HG02938 (cell line): ENCODE measurements at regions not wholly inside any gene's neighbourhood (a gene's known extent, or its start where the extent isn't known, plus 50 kb on each side); places are given as distances from the start of the nearest gene placed in this dataset.

ENCODE experiments used
- ATAC-seq: cut with Tn5 transposase; IDR thresholded peaks from one replicate; pipeline ENCODE4 v1.9.1; 2021; ENCODE audit warnings: mild to moderate bottlenecking, moderate library complexity; ENCODE audit not compliant: unreplicated experiment

DNA sequence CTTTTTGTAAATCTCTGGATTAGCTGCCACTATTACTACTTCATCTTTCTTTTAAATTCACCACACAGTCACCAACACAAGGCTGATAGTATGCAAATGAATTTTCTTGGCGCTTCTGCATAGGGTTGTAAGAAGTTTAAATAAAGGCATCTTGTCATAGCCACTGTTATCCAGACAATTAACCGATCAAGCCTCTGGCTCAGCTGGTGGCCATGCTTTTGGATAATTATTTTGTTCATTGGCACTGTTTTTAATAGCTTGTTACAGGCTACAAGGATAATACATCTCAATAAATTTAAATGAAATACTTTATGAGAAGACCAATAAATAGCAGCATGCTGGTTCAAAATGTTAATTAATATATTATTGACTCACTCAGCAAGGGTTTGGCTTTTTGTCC is 1261.0 kb downstream of the FAM181B start:
- ATAC-seq, result no peak

DNA sequence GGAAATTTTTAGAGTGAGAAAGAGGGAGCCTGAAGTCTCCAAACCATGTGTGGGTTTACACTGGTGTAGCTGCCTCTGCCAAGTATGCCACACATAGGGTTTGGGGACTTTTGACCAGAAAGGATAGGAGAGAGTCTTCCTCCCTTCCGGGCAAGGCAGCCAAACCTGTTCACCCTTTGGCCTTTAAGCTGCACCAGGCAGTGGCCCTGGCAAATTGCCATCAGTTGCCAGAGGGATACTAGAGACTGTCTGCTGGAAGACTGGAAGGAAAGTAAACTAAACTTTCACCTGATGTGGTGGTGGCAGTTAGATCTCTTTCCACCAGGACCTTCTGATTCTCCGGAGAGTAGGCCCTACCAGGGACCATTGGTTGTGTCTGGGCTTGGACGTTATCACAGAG is 1263.2 kb downstream of the FAM181B start:
- ATAC-seq, result no peak

DNA sequence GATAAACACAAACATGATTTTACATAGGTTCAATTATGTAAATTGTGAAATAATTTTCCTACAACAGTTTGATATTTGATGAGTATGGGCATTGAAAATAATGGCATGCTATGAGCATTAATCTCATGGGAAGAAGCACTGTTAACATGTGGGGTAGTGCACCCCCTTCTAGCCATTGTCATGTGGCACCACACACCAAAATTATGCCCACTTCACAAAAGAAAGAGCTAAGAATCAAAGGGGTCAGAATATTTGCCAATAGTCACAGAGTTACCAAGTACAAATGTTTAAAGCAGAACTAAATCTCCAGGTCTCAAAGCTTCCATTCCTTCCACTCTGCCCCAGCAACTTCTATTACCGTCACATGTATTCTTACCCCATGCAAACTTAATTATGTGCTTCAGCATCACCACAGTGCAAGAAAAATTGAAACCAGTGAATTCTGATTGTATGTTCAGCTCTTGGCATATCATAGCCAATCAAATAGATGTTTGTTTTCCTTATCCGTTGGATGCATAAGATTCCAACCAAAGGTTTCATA is 1273.8 kb downstream of the FAM181B start:
- ATAC-seq, result no peak

DNA sequence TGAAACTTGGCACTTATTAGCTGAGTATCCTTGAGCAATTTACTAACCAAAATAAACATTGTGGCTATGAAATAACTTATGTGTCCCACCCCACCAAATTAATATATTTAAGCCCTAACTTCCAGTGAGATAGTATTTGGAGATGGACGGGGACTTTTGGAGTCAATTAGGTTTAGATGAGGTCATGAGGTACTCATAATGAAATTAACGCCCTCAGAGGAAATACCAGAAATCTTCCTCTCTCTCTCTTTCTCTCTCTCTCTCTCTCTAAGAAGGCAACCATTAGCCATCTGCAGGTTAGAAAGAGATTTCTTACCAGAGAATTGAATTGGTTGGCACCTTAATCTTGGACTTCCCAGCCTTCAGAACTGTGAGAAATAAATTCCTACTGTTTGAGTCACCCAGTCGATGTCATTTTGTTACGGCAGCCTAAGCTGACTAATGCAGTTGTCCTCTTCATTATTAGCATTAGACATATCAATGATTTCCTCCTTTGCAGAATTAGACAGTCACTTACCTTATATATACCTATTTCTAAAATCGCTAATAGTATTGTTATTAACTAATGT is 1284.0 kb downstream of the FAM181B start:
- ATAC-seq, result no peak

DNA sequence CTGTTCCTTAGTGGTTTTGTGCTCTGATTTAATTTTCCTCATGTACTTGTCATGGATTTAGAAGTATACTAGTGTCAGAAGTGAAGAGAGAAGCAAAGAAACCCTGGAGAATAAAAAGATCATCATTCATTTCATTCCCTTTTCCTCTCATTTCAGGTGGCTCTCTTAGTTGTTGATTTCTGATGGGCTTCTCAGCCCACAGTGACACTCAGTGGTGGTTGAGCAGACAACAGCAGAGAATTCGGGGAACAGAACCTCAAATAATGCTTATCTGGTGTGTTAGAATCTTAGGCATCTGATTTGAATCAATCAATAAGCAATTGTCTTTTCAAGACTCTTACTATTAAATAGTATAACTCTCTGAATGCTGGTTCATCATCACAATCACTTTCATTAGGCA is 1289.4 kb downstream of the FAM181B start:
- ATAC-seq, result no peak

DNA sequence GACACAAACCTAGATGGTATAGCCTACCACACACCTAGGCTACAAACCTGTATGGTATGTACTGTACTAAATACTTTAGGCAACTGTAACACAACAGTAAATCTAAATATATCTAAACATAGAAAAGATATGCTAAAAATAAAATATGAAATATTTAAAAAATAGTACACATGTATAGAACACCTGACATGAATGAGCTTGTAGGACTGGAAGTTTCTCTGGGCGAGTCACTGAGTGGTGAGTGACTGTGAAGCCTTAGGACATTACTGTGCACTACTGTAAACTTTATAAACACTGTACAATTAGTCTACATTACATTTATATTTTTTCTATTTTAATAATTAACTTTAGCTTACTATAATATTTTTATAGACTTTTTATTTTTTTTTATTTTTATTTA is 1301.3 kb downstream of the FAM181B start:
- no peak for ATAC-seq

DNA sequence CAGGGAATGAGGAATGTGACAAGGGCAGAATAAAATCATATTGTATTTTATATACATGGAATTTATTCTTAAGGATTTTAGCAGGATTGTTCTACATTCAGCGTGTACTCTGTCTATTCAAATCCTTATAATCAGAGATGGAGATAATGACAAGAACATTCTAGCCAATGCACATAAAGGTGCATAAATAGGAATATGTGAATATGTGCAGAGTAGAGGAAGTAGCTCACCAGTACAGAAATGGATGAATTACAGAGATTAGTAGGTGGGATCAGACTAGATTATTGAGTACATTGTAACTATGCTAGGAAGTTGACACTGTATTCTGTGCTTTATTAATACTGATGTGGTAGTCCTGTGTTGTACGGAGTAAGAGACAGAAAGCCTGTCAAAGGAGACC is 1308.8 kb downstream of the FAM181B start:
- no peak for ATAC-seq

DNA sequence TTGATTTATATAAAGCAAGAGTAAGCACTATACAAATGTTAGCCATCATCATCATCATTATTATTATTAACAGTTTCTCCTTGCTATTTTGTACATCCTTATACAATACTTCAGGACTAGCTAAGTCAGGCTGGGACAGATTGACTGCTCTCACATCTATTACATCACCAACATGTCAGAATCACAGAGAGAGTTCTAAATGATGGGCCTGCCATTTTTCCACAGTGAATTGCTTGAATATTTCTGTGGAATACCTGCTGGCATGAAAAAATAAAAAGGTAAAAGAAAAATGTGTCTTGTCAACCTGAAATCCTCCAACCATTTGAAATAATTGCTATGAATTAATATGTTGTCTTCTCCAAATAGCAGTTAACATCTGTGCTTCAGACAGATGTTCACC is 1311.3 kb downstream of the FAM181B start:
- no peak for ATAC-seq

DNA sequence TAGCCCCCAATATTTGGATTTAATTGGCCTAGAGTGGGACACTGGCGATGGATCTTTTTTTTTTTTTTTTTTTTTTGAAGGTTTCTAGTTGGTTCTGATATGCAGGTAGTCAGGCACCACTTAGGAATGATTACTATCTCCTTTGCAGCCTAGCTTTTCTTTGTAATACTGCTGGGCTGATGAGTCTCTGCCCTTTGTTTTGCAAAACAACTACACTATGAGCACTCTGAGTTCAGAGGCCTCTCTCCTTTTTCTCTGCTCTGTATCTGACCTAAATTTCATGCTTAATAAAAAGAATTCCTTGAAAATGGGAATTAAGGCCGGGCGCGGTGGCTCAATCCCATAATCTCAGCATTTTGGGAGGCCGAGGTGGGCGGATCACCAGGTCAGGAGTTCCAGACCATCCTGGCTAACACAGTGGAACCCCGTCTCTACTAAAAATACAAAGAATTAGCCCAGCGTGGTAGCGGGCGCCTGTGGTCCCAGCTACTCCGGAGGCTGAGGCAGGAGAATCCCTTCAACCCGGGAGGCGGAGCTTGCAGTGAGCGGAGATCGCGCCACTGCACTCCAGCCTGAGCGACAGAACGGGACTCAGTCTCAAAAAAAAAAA is 1312.3 kb downstream of the FAM181B start:
- ATAC-seq, result no peak

DNA sequence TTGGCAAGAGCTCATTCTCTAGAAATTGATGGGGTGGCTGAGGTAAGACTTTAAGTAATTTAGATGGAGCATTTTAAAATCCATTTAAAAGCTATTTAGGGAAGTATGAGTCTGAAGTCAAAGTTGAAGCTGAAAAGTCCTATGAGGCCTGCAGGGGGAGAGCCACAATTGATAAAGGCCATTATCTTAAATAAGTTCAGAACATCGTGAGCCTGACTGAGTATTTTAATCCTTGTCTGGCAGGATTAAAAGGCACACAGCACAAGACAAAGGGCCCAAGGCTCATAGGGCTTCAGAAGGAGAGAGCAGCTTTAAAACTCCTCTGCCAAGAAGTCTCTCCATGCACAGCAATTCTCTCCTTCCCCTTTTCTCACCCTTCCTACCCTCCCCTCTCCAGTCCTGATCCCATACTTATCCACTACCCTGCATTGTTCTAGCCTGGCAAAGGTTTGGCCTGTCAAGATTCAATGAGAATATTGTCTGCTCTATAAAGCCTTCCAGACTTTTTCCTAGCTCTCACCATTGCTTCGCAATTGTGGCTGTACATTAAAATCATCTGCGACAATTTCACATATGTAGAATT is 1312.9 kb downstream of the FAM181B start:
- no peak for ATAC-seq

DNA sequence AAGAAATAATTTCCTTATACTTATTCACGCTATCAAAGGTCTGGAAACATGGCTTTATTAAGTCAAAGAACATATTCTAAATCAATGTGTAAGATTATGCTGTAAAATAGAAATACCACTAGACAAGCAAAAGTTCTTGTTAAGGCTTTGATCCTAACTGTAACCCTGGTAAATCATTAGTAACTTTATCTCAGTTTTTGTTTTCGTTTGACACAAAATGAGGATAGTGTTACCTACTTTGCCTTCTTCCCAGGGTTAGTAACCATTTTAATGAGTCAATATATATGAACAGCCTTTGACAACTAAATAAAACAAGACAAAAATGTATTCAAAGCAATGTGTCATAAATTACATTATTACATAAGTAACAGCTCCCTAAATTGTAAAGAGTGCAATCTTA is 1336.3 kb downstream of the FAM181B start:
- ATAC-seq, result no peak

DNA sequence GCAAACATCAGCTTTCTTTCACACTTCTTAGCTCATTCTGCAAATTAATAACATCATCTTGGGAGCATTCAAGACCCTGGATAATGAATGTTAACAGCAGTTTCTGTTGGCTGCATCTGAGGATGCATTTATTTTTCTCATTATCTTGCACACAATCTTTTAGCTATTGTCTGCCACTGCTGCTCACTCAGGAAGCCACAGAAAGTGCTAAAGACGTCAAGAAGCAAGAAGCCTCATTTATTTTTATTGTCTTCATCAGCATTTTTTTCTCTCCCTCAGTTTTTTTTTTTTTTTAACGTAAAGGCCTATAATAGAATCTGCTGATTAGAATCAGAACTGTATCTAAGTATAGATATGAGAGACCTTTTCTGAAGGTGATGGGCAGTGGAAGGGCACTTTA is 1339.4 kb downstream of the FAM181B start:
- ATAC-seq, result no peak

DNA sequence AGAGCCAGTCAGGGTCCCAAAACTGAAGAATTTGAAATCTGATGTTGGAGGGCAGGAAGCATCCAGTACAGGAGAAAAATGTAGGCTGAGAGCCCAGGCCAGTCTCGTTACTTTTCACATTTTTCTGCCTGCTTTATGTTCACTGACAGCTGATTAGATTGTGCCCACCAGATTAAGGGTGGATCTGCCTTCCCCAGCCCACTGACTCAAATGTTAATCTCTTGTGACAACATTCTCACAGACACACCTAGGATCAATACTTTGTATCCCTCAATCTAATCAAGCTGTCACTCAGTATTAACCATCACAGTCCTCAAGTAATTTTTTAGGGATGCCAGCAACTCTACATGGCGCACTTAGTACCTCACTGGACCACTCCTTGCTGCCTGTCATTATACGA is 1345.3 kb downstream of the FAM181B start:
- no peak for ATAC-seq

DNA sequence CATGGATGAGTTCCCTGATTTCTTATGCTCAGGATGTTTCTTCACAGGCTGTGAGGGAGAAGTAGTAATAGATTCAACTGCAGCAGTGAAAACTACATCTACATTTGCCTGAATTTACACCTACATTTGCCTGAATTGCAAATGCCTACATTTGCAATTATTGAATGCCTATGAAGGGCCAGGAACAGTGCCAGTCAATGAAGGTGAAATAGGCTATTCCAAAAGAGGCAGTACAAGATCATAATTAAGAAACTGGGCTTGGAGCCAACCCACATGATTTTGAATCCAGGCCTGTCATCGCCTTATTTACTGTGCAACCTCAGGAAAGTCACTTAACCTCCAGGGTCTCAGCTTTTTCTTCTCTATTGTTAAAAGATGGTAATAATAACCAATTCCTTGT is 1353.3 kb downstream of the FAM181B start:
- no peak for ATAC-seq

DNA sequence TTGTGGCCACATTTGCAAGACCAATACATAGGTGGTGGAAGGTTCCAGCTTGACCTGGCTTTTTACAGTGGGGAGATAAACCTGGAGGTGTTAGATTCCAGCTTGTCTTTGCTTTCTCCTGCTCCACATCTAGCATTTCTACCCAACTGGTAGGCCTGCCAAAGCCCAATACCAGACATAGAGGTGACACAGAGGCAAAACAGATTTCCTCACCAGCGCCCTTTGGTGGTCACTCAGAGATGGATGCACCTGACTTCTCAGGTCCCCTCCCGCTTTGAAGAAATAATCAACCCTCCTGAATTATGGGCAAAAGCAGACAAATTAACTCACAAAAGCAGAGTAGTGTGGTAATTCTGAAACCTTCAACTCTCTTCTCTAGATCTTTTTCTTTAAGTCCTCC is 1356.2 kb downstream of the FAM181B start:
- ATAC-seq, result no peak

DNA sequence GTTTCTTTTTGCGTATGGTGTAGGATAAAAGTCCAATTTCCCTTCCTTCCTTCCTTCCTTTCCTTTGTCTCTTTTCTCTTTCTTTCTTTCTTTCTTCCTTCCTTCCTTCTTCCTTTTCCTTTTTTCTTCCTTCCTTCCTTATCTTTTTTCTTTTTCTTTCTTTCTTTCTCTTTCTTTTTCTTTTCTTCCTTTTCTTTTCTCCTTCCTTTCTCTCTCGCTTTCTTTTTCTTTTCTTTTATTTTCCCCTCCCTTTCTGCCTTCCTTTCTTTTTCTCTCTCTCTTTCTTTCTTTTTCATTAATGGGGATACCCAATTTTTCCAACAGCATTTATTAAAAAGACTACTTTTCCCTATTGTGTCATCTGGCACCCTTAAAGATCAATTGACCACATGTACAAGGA is 1359.7 kb downstream of the FAM181B start:
- no peak for ATAC-seq

DNA sequence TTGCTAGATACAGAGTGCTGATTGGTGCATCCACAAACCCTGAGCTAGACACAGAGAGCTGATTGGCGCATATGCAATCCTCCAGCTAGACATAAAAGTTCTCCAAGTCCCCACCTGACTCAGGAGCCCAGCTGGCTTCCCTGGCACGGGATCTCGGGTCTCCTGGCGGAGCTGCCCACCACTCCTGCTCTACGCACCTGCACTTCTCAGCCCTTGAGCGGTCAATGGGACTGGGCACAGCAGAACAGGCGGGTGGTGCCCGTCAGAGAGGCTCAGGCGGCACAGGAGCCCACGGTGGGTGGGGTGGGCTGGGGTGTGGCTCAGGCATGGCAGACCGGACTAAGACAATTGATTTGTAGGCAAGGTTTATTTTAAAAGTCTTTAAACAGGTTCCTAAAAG is 1365.5 kb downstream of the FAM181B start:
- ATAC-seq, result no peak

DNA sequence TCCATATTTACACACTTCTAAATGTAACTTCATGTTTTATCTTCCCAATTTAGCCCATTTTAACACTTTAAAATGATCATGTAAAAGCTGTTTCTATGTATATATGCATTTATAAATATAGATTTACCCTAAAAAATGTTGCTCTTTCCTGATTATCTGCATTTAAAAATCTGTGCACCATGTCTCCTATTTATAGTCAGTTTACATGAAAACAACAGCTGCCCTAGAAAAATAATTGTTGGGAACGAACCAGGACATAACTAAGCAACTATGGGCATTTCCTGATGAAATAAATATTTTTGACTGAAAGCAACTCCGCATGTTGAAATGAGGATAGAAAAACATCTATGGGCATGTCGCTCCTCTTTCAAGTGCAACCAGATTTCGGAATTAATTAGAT is 1368.2 kb downstream of the FAM181B start:
- ATAC-seq, result no peak

DNA sequence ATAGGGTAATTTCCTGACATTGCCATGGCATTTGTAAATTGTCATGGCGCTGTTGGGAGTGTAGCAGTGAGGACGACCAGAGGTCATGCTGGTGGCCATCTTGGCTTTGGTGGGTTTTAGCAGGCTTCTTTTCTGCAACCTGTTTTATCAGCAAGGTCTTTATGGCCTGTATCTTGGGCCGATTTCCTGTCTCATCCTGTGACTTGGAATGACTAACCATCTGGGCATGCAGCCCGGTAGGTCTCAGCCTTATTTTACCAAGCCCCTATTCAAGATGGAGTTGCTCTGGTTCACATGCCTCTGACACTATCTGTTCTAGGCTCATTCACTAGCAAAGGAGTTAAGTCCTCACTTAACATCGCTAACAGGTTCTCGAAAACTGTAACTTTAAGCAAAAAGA is 1374.2 kb downstream of the FAM181B start:
- ATAC-seq, result no peak

DNA sequence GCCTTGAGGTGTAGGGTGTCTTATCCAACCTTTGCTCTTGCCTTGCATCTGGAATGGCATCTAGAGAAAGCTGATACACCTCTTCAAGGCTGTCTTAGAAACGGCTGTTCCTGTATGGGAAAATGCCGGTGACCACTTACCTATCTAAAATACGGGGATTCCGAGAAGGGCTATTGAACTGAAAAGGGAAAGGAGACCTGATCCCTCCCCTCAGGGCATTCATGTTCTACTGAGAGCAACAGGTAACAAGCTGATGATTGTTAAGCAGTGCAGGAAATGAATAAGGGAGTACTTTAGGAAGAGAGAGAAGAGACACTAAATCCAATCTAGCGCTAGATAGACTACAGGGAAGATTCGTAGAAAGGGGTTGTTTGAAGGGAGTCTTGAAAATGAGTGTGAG is 1388.1 kb downstream of the FAM181B start:
- no peak for ATAC-seq

DNA sequence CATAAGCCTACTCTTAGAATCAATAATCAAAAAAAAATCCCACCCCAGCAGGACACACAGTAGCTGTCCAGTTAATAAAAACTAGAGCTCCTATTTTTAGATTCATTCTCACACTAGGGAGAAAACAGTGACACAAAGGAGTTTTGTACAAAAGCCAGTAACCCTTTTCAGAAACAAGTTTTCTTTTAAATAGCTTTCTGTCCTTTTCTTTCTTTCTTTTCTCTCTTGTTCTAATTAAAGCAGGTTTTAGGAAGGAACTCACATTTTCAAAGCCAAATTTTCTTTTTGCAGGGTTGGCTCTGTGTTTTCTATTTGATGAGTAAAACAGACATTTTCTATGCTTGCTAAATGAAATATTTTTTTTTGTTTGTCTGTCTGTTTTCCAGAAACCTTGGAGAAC is 1390.7 kb downstream of the FAM181B start:
- ATAC-seq, result no peak

DNA sequence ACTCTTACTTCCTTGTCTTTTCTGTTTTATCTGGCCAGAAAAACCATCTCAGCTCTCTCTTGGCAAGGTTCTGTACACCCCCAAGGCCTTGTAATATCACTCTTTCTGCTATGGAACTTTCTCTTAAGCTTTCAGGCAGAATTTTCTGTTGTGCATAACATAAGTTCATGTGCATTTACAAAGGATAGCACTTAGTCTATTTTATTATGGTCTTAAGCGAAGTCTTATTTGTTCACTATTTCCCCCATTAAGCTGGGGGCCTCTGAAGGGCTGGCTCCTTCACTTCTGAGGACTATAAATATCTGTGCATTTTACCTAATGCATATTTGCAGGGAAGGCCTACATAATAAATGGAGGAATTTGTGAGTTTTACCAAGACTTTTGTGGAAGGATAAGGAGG is 1393.4 kb downstream of the FAM181B start:
- no peak for ATAC-seq

DNA sequence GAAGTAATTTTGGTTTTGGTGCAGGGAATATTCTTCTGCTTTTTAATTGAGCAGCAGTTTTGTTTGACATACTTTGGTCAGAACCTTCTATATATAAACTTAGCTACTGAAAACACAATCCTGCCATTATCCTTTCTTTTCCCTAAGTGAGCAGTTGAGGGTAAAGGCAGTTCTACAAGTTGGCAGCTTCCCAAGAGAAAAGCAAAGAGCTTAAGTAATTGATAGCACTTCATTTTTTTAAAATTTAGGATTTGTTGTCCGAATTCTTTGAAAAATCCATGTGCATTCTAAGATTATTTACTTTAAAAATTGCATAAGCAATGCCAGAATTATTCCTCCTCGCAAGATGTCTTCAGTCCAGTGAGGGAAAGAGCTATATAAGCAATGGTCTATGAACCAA is 1394.1 kb downstream of the FAM181B start:
- ATAC-seq, result no peak
